ENCODE measurements at regions not wholly inside any gene's neighbourhood (a gene's known extent, or its start where the extent isn't known, plus 50 kb on each side); places are given as distances from the start of the nearest gene placed in this dataset.

- ATAC-seq, result no peak
- no peaks in the 10 kb centered on the region for H3K4me1 Mint-ChIP-seq (ENCODE audit: low read depth in 2 of 2)
These were observed 334.7 kb downstream of the ANKRD7 start for GRCh38 chr7:118559207-118559606.

DNA sequence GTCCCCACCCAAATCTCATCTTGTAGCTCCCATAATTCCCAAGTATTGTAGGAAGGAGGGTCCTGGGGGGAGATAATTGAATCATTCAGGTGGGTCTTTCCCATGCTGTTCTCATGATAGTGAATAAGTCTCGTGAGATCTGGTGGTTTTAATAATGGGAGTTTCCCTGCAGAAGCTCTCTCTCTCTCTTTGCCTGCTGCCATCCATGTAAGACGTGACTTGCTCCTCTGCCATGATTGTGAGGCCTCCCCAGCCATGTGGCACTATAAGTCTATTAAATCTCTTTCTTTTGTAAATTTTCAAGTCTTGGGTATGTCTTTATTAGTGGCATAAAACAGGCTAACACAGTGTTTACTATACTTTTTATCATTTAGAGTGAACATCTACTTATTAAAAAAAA, 338.8 kb downstream of the ANKRD7 start:
- DNase-seq (ENCODE audit: low spot score), result no peak
- peaks cover 4% of the 10 kb centered on the region for H3K9me3 Mint-ChIP-seq
- no peaks in the 10 kb centered on the region for H3K4me1 Mint-ChIP-seq (ENCODE audit: low read depth in 2 of 2)
- ATAC-seq, result no peak
- H3K4me3 Mint-ChIP-seq, result no peak overlapping the region
- H3K27me3 Mint-ChIP-seq, result no peaks in the 10 kb centered on the region
- H3K36me3 Mint-ChIP-seq, result no peaks in the 10 kb centered on the region
- no peak overlapping the region for H3K27ac Mint-ChIP-seq

More at GRCh38 chr7:118559207-118559606, 334.7 kb downstream of the ANKRD7 start:
- Mint-ChIP-seq H3K36me3 (no peaks in the 10 kb centered on the region), H3K9me3 (peaks cover 4% of the 10 kb centered on the region), H3K27ac (no peak overlapping the region), H3K27me3 (no peaks in the 10 kb centered on the region), H3K4me3 (no peak overlapping the region)
- DNase-seq (ENCODE audit: low spot score), result no peak

GRCh38 chr7:118572604-118573003, 348.1 kb downstream of the ANKRD7 start:
- no peak for ATAC-seq
- peaks cover 3% of the 10 kb centered on the region for H3K9me3 Mint-ChIP-seq
- H3K27ac Mint-ChIP-seq, result no peak overlapping the region
- H3K4me1 Mint-ChIP-seq (ENCODE audit: low read depth in 2 of 2), result no peaks in the 10 kb centered on the region
- DNase-seq (ENCODE audit: low spot score), result no peak
- no peaks in the 10 kb centered on the region for H3K27me3 Mint-ChIP-seq
- H3K36me3 Mint-ChIP-seq, result no peaks in the 10 kb centered on the region
- no peak overlapping the region for H3K4me3 Mint-ChIP-seq

GRCh38 chr7:118573085-118573484, 348.6 kb downstream of the ANKRD7 start:
- no peak for ATAC-seq
- Mint-ChIP-seq H3K9me3 (peaks cover 3% of the 10 kb centered on the region), H3K27ac (no peak overlapping the region), H3K4me1 (ENCODE audit: low read depth in 2 of 2) (no peaks in the 10 kb centered on the region), H3K36me3 (no peaks in the 10 kb centered on the region), H3K4me3 (no peak overlapping the region), H3K27me3 (no peaks in the 10 kb centered on the region)
- DNase-seq (ENCODE audit: low spot score), result no peak

DNA sequence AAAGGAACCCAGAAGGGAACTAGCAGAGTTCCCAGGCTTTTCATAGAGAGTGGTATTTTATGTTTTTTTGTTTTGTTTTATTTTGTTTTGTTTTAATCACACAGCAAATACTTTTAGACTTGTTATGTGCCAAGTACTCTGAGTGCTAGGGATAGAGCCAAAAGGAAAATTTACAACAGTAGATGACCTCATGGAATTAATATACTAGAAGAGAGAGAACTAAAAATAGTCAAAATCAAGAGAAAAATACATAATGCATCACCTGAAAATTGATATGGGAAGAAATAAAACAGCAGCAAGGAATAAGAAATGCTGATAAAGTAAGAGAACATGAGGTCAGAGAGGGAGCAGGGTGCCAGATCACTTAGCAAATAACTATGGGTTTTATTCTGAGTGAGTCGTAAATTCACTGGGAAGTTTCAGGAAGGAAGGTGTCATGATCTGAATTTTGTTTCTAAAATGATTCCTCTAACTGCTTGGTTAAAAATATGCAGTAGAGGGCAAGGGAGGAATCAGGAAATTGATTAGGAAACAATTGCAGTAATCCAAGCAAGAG, 351.0 kb downstream of the ANKRD7 start:
- no peak for ATAC-seq
- no peaks in the 10 kb centered on the region for H3K36me3 Mint-ChIP-seq
- DNase-seq (ENCODE audit: low spot score), result no peak
- H3K4me3 Mint-ChIP-seq, result no peak overlapping the region
- no peak overlapping the region for H3K27ac Mint-ChIP-seq
- no peaks in the 10 kb centered on the region for H3K4me1 Mint-ChIP-seq (ENCODE audit: low read depth in 2 of 2)
- H3K27me3 Mint-ChIP-seq, result no peaks in the 10 kb centered on the region
- H3K9me3 Mint-ChIP-seq, result peaks cover 3% of the 10 kb centered on the region

GRCh38 chr7:118580743-118581382, 356.4 kb downstream of the ANKRD7 start:
- Mint-ChIP-seq H3K9me3 (peaks cover 7% of the 10 kb centered on the region), H3K36me3 (no peaks in the 10 kb centered on the region), H3K4me3 (no peak overlapping the region), H3K4me1 (ENCODE audit: low read depth in 2 of 2) (no peaks in the 10 kb centered on the region), H3K27ac (no peak overlapping the region), H3K27me3 (no peaks in the 10 kb centered on the region)
- DNase-seq (ENCODE audit: low spot score) (no peak), ATAC-seq (no peak)

DNA sequence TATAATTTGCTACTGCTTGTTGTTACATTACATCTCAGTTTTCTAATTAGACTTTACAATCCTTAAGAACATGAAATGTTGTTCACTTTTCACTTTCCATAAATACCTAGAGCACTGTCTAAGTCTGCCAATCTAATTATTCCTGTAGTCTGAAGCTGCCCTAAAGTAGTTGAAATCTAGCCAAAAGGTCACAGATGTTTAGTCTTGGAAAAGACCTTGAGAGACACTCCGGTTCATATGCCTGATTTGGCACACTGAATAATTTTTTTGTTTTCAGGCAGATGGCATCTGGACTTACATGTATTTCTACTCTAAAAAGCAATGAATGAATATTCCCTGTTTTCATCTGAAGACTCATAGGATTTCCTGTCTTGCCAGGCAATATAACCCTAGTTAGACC, 359.1 kb downstream of the ANKRD7 start:
- no peaks in the 10 kb centered on the region for H3K36me3 Mint-ChIP-seq
- no peak for DNase-seq (ENCODE audit: low spot score)
- H3K27me3 Mint-ChIP-seq, result no peaks in the 10 kb centered on the region
- H3K27ac Mint-ChIP-seq, result no peak overlapping the region
- H3K4me1 Mint-ChIP-seq (ENCODE audit: low read depth in 2 of 2), result no peaks in the 10 kb centered on the region
- no peak overlapping the region for H3K4me3 Mint-ChIP-seq
- peaks cover 10% of the 10 kb centered on the region for H3K9me3 Mint-ChIP-seq
- ATAC-seq, result no peak

DNA sequence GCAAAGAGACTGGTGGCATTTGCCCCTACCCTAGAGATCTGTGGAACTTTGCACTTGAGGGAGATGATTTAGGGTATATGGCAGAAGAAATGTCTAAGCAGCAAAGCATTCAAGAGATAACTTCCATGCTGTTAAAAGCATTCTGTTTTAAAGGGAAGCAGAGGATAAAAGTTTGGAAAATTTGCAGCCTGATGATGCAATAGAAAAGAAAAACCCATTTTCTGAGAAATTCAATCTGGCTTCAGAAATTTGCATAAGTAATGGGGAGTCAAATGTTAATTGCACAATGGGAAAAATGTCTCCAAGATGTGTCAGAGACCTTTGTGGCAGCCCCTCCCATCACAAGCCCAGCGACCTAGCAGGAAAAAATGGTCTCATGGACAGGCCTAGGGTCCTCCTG, 361.7 kb downstream of the ANKRD7 start:
- H3K27me3 Mint-ChIP-seq, result no peaks in the 10 kb centered on the region
- DNase-seq (ENCODE audit: low spot score) (no peak), ATAC-seq (no peak)
- no peaks in the 10 kb centered on the region for H3K36me3 Mint-ChIP-seq
- H3K4me1 Mint-ChIP-seq (ENCODE audit: low read depth in 2 of 2), result no peaks in the 10 kb centered on the region
- H3K27ac Mint-ChIP-seq, result no peak overlapping the region
- H3K4me3 Mint-ChIP-seq, result no peak overlapping the region
- peaks cover 18% of the 10 kb centered on the region for H3K9me3 Mint-ChIP-seq

- no peak overlapping the region for H3K4me3 Mint-ChIP-seq
- H3K9me3 Mint-ChIP-seq, result peaks cover 18% of the 10 kb centered on the region
- H3K4me1 Mint-ChIP-seq (ENCODE audit: low read depth in 2 of 2), result no peaks in the 10 kb centered on the region
- DNase-seq (ENCODE audit: low spot score) (no peak), ATAC-seq (no peak)
- no peaks in the 10 kb centered on the region for H3K27me3 Mint-ChIP-seq
- no peaks in the 10 kb centered on the region for H3K36me3 Mint-ChIP-seq
- no peak overlapping the region for H3K27ac Mint-ChIP-seq
These were observed 365.6 kb downstream of the ANKRD7 start for GRCh38 chr7:118590107-118590506.

- Mint-ChIP-seq H3K27me3 (no peaks in the 10 kb centered on the region), H3K36me3 (no peaks in the 10 kb centered on the region), H3K27ac (no peak overlapping the region), H3K4me1 (ENCODE audit: low read depth in 2 of 2) (no peaks in the 10 kb centered on the region), H3K9me3 (no peaks in the 10 kb centered on the region), H3K4me3 (no peak overlapping the region)
- ATAC-seq, result no peak
- no peak for DNase-seq (ENCODE audit: low spot score)
These were observed 377.6 kb downstream of the ANKRD7 start for GRCh38 chr7:118602090-118602489.

DNA sequence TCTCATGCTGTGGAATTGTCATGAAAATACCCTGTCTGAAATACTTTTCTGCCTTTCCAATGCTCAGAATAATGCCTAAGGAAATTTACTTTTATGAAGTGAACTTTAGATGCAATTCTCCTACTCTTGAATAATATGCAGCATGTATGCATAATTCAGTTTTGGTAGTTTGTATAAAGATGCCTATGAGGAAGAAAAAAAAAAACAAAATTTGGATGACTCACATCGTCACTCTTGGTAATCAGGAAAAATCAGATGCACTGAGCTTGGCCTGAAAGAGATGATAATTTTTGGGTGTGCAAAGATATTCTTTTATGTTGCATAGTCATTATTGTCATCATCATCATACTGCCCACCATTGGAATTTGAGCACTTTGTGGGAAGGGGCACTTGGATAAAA, 382.1 kb downstream of the ANKRD7 start:
- Mint-ChIP-seq H3K4me3 (no peak overlapping the region), H3K27me3 (no peaks in the 10 kb centered on the region), H3K36me3 (no peaks in the 10 kb centered on the region), H3K4me1 (ENCODE audit: low read depth in 2 of 2) (no peaks in the 10 kb centered on the region), H3K9me3 (peaks cover 6% of the 10 kb centered on the region), H3K27ac (no peak overlapping the region)
- DNase-seq (ENCODE audit: low spot score) (no peak), ATAC-seq (no peak)

- H3K27ac Mint-ChIP-seq, result no peak overlapping the region
- H3K36me3 Mint-ChIP-seq, result no peaks in the 10 kb centered on the region
- peak in 1 of 2 donors; percentile 31 for ATAC-seq
- H3K27me3 Mint-ChIP-seq, result no peaks in the 10 kb centered on the region
- no peak overlapping the region for H3K4me3 Mint-ChIP-seq
- no peaks in the 10 kb centered on the region for H3K4me1 Mint-ChIP-seq (ENCODE audit: low read depth in 2 of 2)
- H3K9me3 Mint-ChIP-seq, result peaks cover 6% of the 10 kb centered on the region
- DNase-seq (ENCODE audit: low spot score), result no peak
These were observed 384.7 kb downstream of the ANKRD7 start for GRCh38 chr7:118609207-118609606.

- no peaks in the 10 kb centered on the region for H3K4me1 Mint-ChIP-seq (ENCODE audit: low read depth in 2 of 2)
- H3K36me3 Mint-ChIP-seq, result peaks cover 5% of the 10 kb centered on the region
- H3K9me3 Mint-ChIP-seq, result peaks cover 10% of the 10 kb centered on the region
- H3K4me3 Mint-ChIP-seq, result no peak overlapping the region
- no peak overlapping the region for H3K27ac Mint-ChIP-seq
- ATAC-seq (no peak), DNase-seq (ENCODE audit: low spot score) (no peak)
- no peaks in the 10 kb centered on the region for H3K27me3 Mint-ChIP-seq
These were observed 391.2 kb downstream of the ANKRD7 start for GRCh38 chr7:118615681-118616080.

DNA sequence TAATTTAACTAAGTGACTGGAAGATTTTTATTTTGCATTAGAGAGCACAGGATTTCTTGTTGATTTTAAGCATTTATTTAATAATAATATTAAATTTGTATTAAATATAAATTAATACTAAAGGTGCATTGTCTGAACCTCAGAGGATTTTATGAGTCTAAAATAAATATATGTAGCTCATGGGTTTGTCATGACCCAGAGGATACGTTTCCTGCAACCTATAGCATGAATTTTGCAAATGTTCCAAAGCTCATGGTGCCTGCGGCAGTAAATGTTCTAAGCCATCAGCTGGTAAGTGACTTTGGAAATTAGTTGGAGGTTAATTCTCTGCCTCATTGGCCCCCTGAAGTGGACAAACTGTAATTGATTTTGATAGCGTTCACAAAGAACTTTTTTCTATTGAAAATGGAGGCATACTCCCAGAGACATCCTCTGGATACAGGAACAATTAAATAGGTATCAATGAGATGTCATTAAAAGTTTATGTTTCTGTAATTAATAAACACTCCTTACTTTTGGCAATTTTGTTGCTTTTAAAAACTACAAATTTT, 397.4 kb downstream of the ANKRD7 start:
- no peaks in the 10 kb centered on the region for H3K27me3 Mint-ChIP-seq
- no peaks in the 10 kb centered on the region for H3K9me3 Mint-ChIP-seq
- no peak overlapping the region for H3K27ac Mint-ChIP-seq
- H3K36me3 Mint-ChIP-seq, result no peaks in the 10 kb centered on the region
- no peak for DNase-seq (ENCODE audit: low spot score)
- no peaks in the 10 kb centered on the region for H3K4me1 Mint-ChIP-seq (ENCODE audit: low read depth in 2 of 2)
- H3K4me3 Mint-ChIP-seq, result no peak overlapping the region
- ATAC-seq, result no peak

GRCh38 chr7:118626739-118627138, 402.2 kb downstream of the ANKRD7 start:
- DNase-seq (ENCODE audit: low spot score) (no peak), ATAC-seq (no peak)
- Mint-ChIP-seq H3K36me3 (no peaks in the 10 kb centered on the region), H3K4me3 (no peak overlapping the region), H3K27ac (no peak overlapping the region), H3K4me1 (ENCODE audit: low read depth in 2 of 2) (no peaks in the 10 kb centered on the region), H3K27me3 (no peaks in the 10 kb centered on the region), H3K9me3 (no peaks in the 10 kb centered on the region)

Measured in natural killer cell treated with Interleukin-12 subunit alpha and Interleukin-12 subunit beta and Interleukin-15 and Interleukin-18, amount 100 ng/mL, for 72 hours (primary cell).